NB4 (cell line): ENCODE measurements at regions not wholly inside any gene's neighbourhood (a gene's known extent, or its start where the extent isn't known, plus 50 kb on each side); places are given as distances from the start of the nearest gene placed in this dataset.
A peak's percentile ranks its signal among the peaks of the same experiment; 100 is the strongest.

Experiments used
- DNase-seq: peaks from one replicate; pipeline ENCODE4 v3.0.0; 2010; ENCODE audit warnings: low read depth
- H3K4me3 ChIP-seq: one replicate; pipeline ENCODE4 v1.5.1; 2011; ENCODE audit warnings: mild to moderate bottlenecking, low read depth, low read length, moderate library complexity
- CTCF ChIP-seq: IDR thresholded peaks from one replicate; pipeline ENCODE4 v1.5.1; 2012; ENCODE audit warnings: low read depth, low read length
- MAX ChIP-seq: IDR thresholded peaks from 2 replicates; pipeline ENCODE4 v1.6.1; 2011; ENCODE audit warnings: low read depth, low read length
- MYC ChIP-seq: IDR thresholded peaks from 2 replicates; pipeline ENCODE4 v1.6.1; 2011; ENCODE audit warnings: low read depth, low read length
- POLR2A ChIP-seq: IDR thresholded peaks from 2 replicates; pipeline ENCODE4 v1.6.1; 2011; ENCODE audit warnings: mild to moderate bottlenecking; ENCODE audit not compliant: insufficient read length; ENCODE audit errors: extremely low read depth

GRCh38 chr13:73421310-73421912, 362.6 kb downstream of the KLF5 start:
- H3K4me3 ChIP-seq, result no peak overlapping the region
- TF ChIP-seq MYC, result no peak
- TF ChIP-seq CTCF, result no peak
- no peak for TF ChIP-seq POLR2A
- TF ChIP-seq MAX, result no peak
- DNase-seq, result no peak

- TF ChIP-seq CTCF (no peak), POLR2A (no peak), MYC (no peak), MAX (no peak)
- DNase-seq, result no peak
- H3K4me3 ChIP-seq, result no peak overlapping the region
Measured at GRCh38 chr13:73419186-73419585, 360.4 kb downstream of the KLF5 start.

- DNase-seq, result peak; percentile 34
- H3K4me3 ChIP-seq, result no peak overlapping the region
- TF ChIP-seq MAX (no peak), CTCF (peak; percentile 34), MYC (no peak)
Measured at GRCh38 chr13:73417012-73417615, 358.3 kb downstream of the KLF5 start.

- TF ChIP-seq POLR2A (no peak), CTCF (no peak), MAX (no peak), MYC (no peak)
- no peak for DNase-seq
- no peak overlapping the region for H3K4me3 ChIP-seq
Measured at GRCh38 chr13:73416093-73416492, 357.3 kb downstream of the KLF5 start.

- TF ChIP-seq POLR2A (no peak), MAX (no peak), MYC (no peak), CTCF (no peak)
- no peak overlapping the region for H3K4me3 ChIP-seq
- DNase-seq, result no peak
Measured at GRCh38 chr13:73413656-73414055, 354.9 kb downstream of the KLF5 start.
